Central memory CD8-positive, alpha-beta T cell (primary cell): ENCODE measurements at regions not wholly inside any gene's neighbourhood (a gene's known extent, or its start where the extent isn't known, plus 50 kb on each side); places are given as distances from the start of the nearest gene placed in this dataset.

Source experiments
- ATAC-seq: fragments of 150-1000 bp; cut with Tn5 transposase; replicated peaks from 2 replicates; pipeline ENCODE4 v1.10.0; 2022; ENCODE audit warnings: mild to moderate bottlenecking, moderate FRiP score, moderate number of reproducible peaks; ENCODE audit not compliant: poor library complexity, severe bottlenecking; ENCODE audit errors: extremely low read depth
- DNase-seq, 2 donors: peaks; one replicate each; pipeline ENCODE4 v3.0.0; 2021; ENCODE audit warnings: low spot score in 2 of 2
- H3K27ac Mint-ChIP-seq: one replicate; pipeline ENCODE4 v1.8.0; 2022; ENCODE audit warnings: low read depth, mild to moderate bottlenecking, moderate library complexity, mixed read lengths
- H3K27me3 Mint-ChIP-seq: one replicate; pipeline ENCODE4 v1.8.0; 2022; ENCODE audit warnings: mixed read lengths
- H3K36me3 Mint-ChIP-seq: one replicate; pipeline ENCODE4 v1.8.0; 2022; ENCODE audit warnings: mild to moderate bottlenecking, moderate library complexity, mixed read lengths; ENCODE audit not compliant: insufficient read depth
- H3K4me1 Mint-ChIP-seq: one replicate; pipeline ENCODE4 v1.8.0; 2022; ENCODE audit warnings: mixed read lengths
- H3K4me3 Mint-ChIP-seq: one replicate; pipeline ENCODE4 v1.8.0; 2022; ENCODE audit warnings: mild to moderate bottlenecking, moderate library complexity, mixed read lengths
- H3K9me3 Mint-ChIP-seq: one replicate; pipeline ENCODE4 v1.8.0; 2022; ENCODE audit warnings: mixed read lengths

- Mint-ChIP-seq H3K9me3 (peaks cover 6% of the 10 kb centered on the region), H3K4me1 (no peaks in the 10 kb centered on the region), H3K4me3 (no peak overlapping the region), H3K27me3 (peaks cover 24% of the 10 kb centered on the region), H3K36me3 (no peaks in the 10 kb centered on the region), H3K27ac (no peak overlapping the region)
- DNase-seq (no peak), ATAC-seq (no peak)
Observed at GRCh38 chr12:5295996-5296395, 135.9 kb upstream of the NTF3 start.

DNA sequence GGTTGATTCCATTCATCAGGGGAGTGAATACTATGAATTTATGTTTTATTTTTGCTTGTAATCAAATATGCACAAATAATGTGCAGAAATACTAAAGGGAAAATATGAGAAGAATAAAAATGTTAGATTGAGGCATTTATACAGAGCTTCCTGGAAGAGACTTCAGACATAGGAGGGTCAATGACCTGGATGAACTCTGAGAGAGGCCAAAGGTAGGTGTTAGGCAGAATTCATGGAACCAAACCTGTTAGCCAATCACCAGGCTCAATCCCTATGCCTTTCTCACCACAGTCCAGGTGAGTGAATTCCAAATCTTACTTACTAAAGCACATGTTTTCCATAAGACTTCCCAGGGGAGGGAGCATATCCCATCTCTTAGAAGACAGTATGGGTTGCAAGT is 130.4 kb upstream of the NTF3 start:
- H3K27ac Mint-ChIP-seq, result no peak overlapping the region
- no peaks in the 10 kb centered on the region for H3K4me1 Mint-ChIP-seq
- peaks cover 47% of the 10 kb centered on the region for H3K27me3 Mint-ChIP-seq
- DNase-seq (no peak), ATAC-seq (no peak)
- H3K9me3 Mint-ChIP-seq, result peaks cover 4% of the 10 kb centered on the region
- H3K36me3 Mint-ChIP-seq, result no peaks in the 10 kb centered on the region
- H3K4me3 Mint-ChIP-seq, result no peak overlapping the region

DNA sequence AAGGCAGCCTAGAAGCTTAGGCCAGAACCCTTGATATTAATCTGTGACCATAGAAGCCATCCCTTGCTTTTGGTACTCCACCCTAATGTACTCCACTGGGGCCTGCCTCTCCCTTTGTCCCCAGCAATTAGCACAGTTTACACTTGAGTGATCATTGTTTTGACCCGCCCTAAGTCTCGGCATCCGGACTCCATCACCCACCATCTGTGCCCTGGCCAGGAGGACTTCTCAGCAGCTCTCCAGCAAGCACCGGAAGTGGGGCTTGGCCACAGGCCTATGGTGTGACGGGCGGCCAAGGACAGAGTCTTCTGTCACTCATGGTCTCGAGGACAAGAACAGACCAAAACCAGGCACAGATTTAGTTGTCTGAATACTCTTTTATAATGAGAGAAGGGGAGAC is 126.5 kb upstream of the NTF3 start:
- Mint-ChIP-seq H3K27ac (no peak overlapping the region), H3K36me3 (no peaks in the 10 kb centered on the region), H3K4me1 (no peaks in the 10 kb centered on the region), H3K4me3 (no peak overlapping the region), H3K27me3 (peaks cover 43% of the 10 kb centered on the region), H3K9me3 (peaks cover 4% of the 10 kb centered on the region)
- ATAC-seq (no peak), DNase-seq (no peak)

DNA sequence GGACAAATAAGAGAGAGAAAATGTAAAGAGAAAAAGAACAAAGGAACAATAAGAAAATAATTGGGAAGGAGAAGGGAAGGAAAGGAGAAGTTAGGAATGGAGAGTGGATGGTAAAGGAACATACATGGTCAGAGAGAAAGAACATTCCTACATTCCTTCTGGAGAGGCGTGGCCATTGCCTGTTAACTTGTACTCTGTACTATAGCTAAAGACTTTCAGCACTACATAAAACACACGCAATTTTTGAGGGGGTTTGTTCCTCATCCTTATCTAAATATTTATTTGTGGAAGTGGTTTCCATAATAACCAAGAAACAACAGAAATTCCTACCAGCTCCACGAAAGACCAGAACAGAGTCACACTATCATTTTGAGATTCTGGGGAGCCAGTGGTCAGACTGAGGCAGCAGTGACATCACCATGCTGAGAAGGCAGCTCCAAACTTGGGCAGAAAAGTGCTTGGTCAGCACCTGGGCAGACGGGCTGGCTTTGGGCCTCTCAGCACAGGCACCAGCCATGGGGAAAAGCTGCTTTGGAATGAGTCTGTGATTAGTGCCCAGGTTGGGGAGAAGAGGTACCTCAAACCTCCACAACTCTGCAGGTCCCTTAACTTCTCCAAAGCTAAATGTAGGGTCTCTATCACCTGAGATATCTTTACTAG is 125.9 kb upstream of the NTF3 start:
- Mint-ChIP-seq H3K4me3 (no peak overlapping the region), H3K27me3 (peaks cover 39% of the 10 kb centered on the region), H3K4me1 (no peaks in the 10 kb centered on the region), H3K9me3 (peaks cover 4% of the 10 kb centered on the region), H3K27ac (no peak overlapping the region), H3K36me3 (no peaks in the 10 kb centered on the region)
- DNase-seq, result no peak
- no peak for ATAC-seq

DNA sequence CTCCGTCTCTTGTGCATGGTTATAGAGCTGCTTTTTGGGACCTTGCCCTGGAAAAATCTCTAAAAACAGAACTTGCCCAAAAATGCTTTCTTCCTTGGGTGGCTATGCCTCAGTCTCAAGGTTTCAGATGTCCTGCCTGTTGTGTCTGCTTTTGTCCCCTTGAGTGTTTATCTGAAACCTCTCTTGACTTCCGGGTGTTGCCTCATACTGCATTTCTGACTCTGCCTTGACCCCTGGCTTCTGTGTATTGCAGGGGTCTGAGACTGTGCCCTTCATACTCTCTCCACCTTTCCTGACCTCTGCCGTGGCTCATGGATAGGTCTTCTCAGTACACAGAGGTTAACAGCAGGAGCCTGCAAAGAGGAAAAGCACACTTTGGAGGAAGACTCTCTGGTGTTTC is 124.8 kb upstream of the NTF3 start:
- no peak for DNase-seq
- H3K4me1 Mint-ChIP-seq, result no peaks in the 10 kb centered on the region
- no peak for ATAC-seq
- H3K9me3 Mint-ChIP-seq, result peaks cover 3% of the 10 kb centered on the region
- H3K27ac Mint-ChIP-seq, result no peak overlapping the region
- H3K4me3 Mint-ChIP-seq, result no peak overlapping the region
- peaks cover 37% of the 10 kb centered on the region for H3K27me3 Mint-ChIP-seq
- H3K36me3 Mint-ChIP-seq, result no peaks in the 10 kb centered on the region

DNA sequence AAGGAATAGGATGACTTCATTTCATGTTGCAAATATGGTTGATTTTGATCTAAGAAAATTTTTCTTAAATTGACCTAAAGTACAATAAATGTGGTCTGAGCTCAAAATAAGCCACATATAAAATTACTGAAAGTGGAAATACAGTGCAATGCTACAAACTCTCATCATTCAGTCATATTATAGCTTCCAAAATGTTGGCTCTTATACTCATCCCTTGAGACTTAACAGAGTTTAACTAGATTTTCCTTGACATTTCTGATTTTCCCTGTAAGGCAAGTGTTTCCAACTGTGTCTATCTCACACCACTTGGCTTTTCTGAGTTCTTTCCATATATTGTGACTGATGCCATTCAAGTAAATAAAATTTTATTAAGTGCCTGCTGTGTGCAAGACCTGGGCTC is 123.7 kb upstream of the NTF3 start:
- DNase-seq, result no peak
- H3K4me1 Mint-ChIP-seq, result no peaks in the 10 kb centered on the region
- peaks cover 30% of the 10 kb centered on the region for H3K27me3 Mint-ChIP-seq
- no peak for ATAC-seq
- no peaks in the 10 kb centered on the region for H3K9me3 Mint-ChIP-seq
- no peak overlapping the region for H3K27ac Mint-ChIP-seq
- no peak overlapping the region for H3K4me3 Mint-ChIP-seq
- no peaks in the 10 kb centered on the region for H3K36me3 Mint-ChIP-seq

GRCh38 chr12:5308996-5309395 is 122.9 kb upstream of the NTF3 start:
- no peak for ATAC-seq

DNA sequence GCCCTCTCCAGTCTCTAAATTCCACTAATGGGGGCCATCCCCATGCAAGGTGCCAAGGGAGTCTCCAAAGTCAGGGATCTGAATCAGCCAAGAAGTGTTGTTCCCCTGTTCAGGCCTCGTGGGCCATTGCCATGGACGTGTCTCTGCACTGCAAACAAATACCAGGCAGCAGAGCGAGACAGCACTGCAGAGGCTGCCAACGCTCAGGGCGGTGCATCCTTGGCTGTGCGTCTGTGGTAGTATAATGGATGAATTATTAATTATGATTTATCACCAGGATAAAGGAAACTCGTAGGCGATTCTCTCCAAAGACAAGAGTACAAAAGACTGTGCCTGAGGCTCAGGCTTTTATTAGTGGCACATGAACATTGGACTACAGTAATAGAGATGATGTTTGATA is 122.3 kb upstream of the NTF3 start:
- Mint-ChIP-seq H3K36me3 (no peaks in the 10 kb centered on the region), H3K27me3 (peaks cover 26% of the 10 kb centered on the region), H3K27ac (no peak overlapping the region), H3K4me3 (no peak overlapping the region), H3K9me3 (no peaks in the 10 kb centered on the region), H3K4me1 (no peaks in the 10 kb centered on the region)
- no peak for DNase-seq
- ATAC-seq, result no peak

More at GRCh38 chr12:5308996-5309395, 122.9 kb upstream of the NTF3 start:
- no peaks in the 10 kb centered on the region for H3K36me3 Mint-ChIP-seq
- no peak overlapping the region for H3K4me3 Mint-ChIP-seq
- no peaks in the 10 kb centered on the region for H3K9me3 Mint-ChIP-seq
- no peaks in the 10 kb centered on the region for H3K4me1 Mint-ChIP-seq
- peaks cover 30% of the 10 kb centered on the region for H3K27me3 Mint-ChIP-seq
- DNase-seq, result no peak
- no peak overlapping the region for H3K27ac Mint-ChIP-seq

DNA sequence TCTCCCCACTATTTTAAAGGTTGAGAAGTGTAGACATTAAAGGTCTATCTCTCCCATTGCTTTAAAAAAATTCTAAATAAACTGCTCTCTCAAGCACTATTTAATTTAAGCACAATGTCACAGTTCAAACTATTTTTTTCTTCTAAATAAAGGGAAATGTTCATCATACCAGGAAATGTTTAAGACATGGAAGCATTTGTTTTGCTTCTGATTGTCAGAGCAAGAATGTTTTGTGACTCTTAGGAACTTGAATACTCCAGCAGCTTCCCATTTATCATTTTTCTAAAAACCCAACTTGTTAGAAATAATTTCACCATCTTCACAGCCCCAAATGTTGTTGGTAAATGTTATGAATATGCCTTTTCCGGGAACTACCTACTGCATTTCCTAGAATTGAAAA is 121.8 kb upstream of the NTF3 start:
- Mint-ChIP-seq H3K27me3 (peaks cover 21% of the 10 kb centered on the region), H3K4me3 (no peak overlapping the region), H3K4me1 (no peaks in the 10 kb centered on the region), H3K9me3 (no peaks in the 10 kb centered on the region), H3K36me3 (no peaks in the 10 kb centered on the region), H3K27ac (no peak overlapping the region)
- no peak for DNase-seq
- ATAC-seq, result no peak

DNA sequence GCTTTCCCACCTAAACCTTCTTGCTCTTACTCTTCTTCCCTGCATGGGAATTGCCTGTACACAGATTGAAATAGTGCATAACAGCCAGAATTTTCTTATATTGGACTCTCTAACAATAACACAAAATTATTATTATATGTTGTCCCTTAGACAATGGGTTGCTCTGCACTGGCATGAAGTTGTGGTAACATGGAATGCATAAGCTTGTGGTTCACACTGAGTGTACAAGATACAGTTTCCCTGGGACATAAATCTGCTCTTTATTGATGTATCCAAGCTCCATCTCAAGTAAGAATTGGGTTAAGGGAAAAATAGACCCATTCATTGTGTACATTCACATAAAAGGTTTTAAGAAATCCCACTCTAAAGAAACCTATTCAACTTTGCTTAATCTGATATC is 114.4 kb upstream of the NTF3 start:
- DNase-seq (no peak), ATAC-seq (no peak)
- Mint-ChIP-seq H3K9me3 (no peaks in the 10 kb centered on the region), H3K4me3 (no peak overlapping the region), H3K36me3 (peaks cover 1% of the 10 kb centered on the region), H3K27me3 (no peaks in the 10 kb centered on the region), H3K4me1 (no peaks in the 10 kb centered on the region), H3K27ac (no peak overlapping the region)

DNA sequence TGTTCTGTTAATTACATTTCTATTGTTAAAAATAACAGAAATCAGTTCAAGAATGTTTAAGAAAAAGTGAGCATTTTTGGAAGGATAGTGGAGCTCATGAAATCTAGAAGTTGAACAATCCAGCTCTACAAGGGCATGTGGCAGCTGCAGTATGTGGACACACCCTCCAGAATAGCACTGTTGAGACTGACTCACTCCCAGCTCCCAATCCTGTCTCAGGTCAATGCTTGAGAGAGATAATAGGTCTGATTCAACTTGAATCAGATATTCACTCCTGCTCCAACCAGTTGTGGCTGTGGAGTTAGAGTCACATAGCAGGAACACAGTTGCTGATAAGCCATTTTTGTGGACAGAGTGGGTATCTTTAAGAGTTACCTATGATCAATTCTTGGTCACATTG is 113.0 kb upstream of the NTF3 start:
- H3K36me3 Mint-ChIP-seq, result peaks cover 1% of the 10 kb centered on the region
- no peak overlapping the region for H3K4me3 Mint-ChIP-seq
- no peaks in the 10 kb centered on the region for H3K27me3 Mint-ChIP-seq
- no peaks in the 10 kb centered on the region for H3K4me1 Mint-ChIP-seq
- no peaks in the 10 kb centered on the region for H3K9me3 Mint-ChIP-seq
- DNase-seq (no peak), ATAC-seq (no peak)
- H3K27ac Mint-ChIP-seq, result no peak overlapping the region

DNA sequence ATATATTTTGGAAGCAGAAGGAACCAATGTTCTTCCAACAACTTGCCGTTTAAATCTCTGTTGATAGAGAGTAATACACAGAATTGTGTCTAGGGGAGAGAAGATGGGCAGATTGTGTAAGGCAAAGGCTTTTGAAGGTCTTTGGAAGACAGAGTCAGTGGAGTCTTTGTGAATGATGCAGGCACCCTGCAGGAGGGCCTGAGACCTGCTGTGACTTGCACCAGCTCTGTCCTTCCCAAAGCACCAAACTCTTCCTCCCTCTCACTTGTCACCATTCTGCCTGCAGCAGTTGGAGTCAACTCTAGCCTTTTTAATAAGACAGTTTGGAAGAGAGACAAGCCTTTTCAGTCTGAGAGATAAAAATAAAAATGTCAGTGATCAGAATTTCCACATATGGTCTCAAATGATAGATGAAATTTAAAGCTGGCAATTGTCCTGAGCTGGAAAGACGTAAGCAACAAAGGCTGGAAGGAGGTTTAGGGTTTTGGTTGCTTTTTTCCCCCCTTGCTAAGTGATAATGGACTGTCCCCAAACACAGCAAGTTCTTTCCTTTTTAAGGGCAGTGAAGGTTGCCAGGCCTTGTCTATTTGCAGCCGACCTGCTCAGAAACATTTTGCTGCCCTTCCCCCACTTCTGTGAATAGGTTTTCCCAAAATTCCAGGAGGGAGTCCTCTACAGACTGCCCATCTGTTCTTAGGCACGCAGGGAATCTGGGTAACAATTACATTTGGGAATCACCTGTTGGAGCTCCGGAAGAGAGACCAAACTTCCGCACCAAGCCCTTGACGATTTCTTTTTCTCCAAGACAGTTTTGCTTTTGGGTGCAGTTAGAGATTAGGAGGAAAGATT is 103.0 kb upstream of the NTF3 start:
- Mint-ChIP-seq H3K27me3 (peaks cover 24% of the 10 kb centered on the region), H3K4me1 (no peaks in the 10 kb centered on the region), H3K9me3 (no peaks in the 10 kb centered on the region), H3K4me3 (no peak overlapping the region), H3K27ac (no peak overlapping the region), H3K36me3 (peaks cover 2% of the 10 kb centered on the region)
- DNase-seq (no peak), ATAC-seq (no peak)

- Mint-ChIP-seq H3K9me3 (no peaks in the 10 kb centered on the region), H3K4me1 (no peaks in the 10 kb centered on the region), H3K4me3 (no peak overlapping the region), H3K36me3 (peaks cover 2% of the 10 kb centered on the region), H3K27ac (no peak overlapping the region), H3K27me3 (peaks cover 24% of the 10 kb centered on the region)
- ATAC-seq, result no peak
- DNase-seq, result no peak
Observed at GRCh38 chr12:5332551-5332950, 99.4 kb upstream of the NTF3 start.
